ENCODE measurements at regions not wholly inside any gene's neighbourhood (a gene's known extent, or its start where the extent isn't known, plus 50 kb on each side); places are given as distances from the start of the nearest gene placed in this dataset.

DNA sequence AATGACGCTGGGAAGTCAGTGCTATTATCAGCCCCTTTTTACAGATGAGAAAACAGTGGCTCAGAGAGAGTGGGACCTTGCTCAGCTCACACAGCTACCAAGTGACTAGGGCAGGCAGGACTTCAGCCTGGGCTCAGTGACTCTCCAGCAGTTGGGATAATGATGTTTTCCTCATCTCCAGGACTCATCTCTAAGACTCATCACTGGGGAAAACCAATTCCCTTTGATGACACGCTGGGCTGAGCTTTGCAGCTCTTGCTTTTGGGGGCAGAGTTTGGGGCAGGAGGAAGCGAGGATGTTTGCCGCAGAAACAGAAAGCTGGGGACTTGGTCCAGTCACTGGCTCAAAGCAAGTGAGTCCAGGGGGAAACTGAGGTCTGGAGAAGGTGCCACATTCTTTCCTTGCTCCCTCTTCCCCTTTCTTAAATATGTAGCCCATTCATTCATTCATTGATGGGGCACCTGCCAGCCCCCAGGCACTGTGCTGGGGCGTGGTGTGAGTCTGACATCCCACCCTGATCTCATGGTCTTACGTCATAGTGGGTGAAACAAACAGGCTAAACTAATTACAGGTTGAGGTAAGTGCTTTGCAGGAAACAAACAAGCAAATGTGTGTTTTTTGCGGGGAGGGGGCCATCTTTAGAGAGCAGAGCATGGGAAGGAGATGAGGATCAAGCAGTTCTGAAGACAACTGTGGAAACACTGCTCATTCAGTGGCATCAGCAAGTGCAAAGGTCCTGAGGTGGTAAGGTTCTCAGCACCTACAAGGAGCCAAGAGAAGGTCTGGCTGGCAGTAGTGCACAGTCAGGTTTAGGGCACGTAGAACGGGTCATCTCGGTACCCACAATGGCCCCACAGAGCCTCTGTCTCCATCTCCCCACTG, 74.4 kb upstream of the PMEPA1 start:
- no peaks in the 10 kb centered on the region for H3K36me3 ChIP-seq (ENCODE audit: low read depth, low read length)
- H3K9ac ChIP-seq (ENCODE audit: low read length): no peak overlapping the region
- H3K27ac ChIP-seq (ENCODE audit: low read length): no peak overlapping the region
- POLR2A ChIA-PET (ENCODE audit: unreplicated experiment): no interaction called here
- H3K9me3 ChIP-seq (ENCODE audit: low read length): no peaks in the 10 kb centered on the region
- BruUV-seq (replicated peaks): no TSS peak
- no peaks in the 10 kb centered on the region for H4K20me1 ChIP-seq (ENCODE audit: low read length)
- TF ChIP-seq EZH2 (IDR thresholded peaks at IDR 0.05; ENCODE audit: low read length, unreplicated experiment) (no peak), EZH2phosphoT487 (IDR thresholded peaks at IDR 0.05; ENCODE audit: borderline replicate concordance, low read length) (no peak)
- TF ChIP-seq, protein P1, sequence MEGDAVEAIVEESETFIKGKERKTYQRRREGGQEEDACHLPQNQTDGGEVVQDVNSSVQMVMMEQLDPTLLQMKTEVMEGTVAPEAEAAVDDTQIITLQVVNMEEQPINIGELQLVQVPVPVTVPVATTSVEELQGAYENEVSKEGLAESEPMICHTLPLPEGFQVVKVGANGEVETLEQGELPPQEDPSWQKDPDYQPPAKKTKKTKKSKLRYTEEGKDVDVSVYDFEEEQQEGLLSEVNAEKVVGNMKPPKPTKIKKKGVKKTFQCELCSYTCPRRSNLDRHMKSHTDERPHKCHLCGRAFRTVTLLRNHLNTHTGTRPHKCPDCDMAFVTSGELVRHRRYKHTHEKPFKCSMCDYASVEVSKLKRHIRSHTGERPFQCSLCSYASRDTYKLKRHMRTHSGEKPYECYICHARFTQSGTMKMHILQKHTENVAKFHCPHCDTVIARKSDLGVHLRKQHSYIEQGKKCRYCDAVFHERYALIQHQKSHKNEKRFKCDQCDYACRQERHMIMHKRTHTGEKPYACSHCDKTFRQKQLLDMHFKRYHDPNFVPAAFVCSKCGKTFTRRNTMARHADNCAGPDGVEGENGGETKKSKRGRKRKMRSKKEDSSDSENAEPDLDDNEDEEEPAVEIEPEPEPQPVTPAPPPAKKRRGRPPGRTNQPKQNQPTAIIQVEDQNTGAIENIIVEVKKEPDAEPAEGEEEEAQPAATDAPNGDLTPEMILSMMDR (conservative IDR thresholded peaks at IDR 0.05; ENCODE audit: low read depth, low read length): no peak
- peaks cover 15% of the 10 kb centered on the region for H3K4me1 ChIP-seq (ENCODE audit: insufficient read depth, low read length)
- ATAC-seq (no peak), DNase-seq (no peak)
- no peak overlapping the region for H3K4me2 ChIP-seq (ENCODE audit: low read length)
- intact Hi-C loops (cut with micrococcal nuclease): no loop called here
- CTCF ChIA-PET: no interaction called here
- H3F3A ChIP-seq (ENCODE audit: low read length, unreplicated experiment): no peaks in the 10 kb centered on the region
- H3K79me2 ChIP-seq (ENCODE audit: low read length): no peaks in the 10 kb centered on the region
- no peaks in the 10 kb centered on the region for H3K9me2 ChIP-seq (replicated peaks; ENCODE audit: low read length)
- no peaks in the 10 kb centered on the region for H3K27me3 ChIP-seq (ENCODE audit: low read length)
- no peak overlapping the region for H2AFZ ChIP-seq (ENCODE audit: low read length)
- no peak overlapping the region for H3K4me3 ChIP-seq (ENCODE audit: low read length)

DNA sequence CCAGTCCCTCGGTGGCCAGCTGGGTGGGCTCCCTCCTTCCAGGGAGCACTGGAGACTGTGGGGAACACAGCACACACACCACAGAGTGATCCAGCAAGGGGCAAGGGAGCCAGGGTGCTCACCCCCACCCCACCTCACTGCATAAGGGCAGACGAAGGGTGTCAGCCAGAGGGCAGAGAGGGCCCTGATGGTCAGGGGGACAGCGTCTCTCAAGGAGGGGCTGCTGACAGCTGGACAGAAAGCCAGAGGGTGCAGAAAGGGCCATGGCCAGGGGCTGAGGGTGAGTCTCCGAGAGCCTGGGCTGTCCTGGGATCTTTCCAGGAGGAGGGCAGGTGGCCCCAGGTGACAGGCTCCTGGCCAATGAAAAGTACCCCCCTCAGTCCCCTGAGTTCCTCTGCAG, 73.4 kb upstream of the PMEPA1 start:
- H2AFZ ChIP-seq (ENCODE audit: low read length): no peak overlapping the region
- no peak for ATAC-seq
- POLR2A ChIA-PET (ENCODE audit: unreplicated experiment): no interaction called here

More for the DNA sequence above, 73.4 kb upstream of the PMEPA1 start:
- Histone ChIP-seq H3K4me1 (ENCODE audit: insufficient read depth, low read length) (peaks cover 14% of the 10 kb centered on the region), H3K4me2 (ENCODE audit: low read length) (no peak overlapping the region), H3F3A (ENCODE audit: low read length, unreplicated experiment) (no peaks in the 10 kb centered on the region), H3K4me3 (ENCODE audit: low read length) (no peak overlapping the region), H3K36me3 (ENCODE audit: low read depth, low read length) (no peaks in the 10 kb centered on the region), H3K27ac (ENCODE audit: low read length) (no peak overlapping the region), H4K20me1 (ENCODE audit: low read length) (no peaks in the 10 kb centered on the region), H3K27me3 (ENCODE audit: low read length) (no peaks in the 10 kb centered on the region), H3K9me2 (replicated peaks; ENCODE audit: low read length) (no peaks in the 10 kb centered on the region), H3K79me2 (ENCODE audit: low read length) (no peaks in the 10 kb centered on the region), H3K9ac (ENCODE audit: low read length) (no peak overlapping the region), H3K9me3 (ENCODE audit: low read length) (no peaks in the 10 kb centered on the region)
- no TSS peak for BruUV-seq (replicated peaks)
- TF ChIP-seq EZH2 (IDR thresholded peaks at IDR 0.05; ENCODE audit: low read length, unreplicated experiment): no peak
- no peak for TF ChIP-seq EZH2phosphoT487 (IDR thresholded peaks at IDR 0.05; ENCODE audit: borderline replicate concordance, low read length)
- TF ChIP-seq, protein P1 (conservative IDR thresholded peaks at IDR 0.05; ENCODE audit: low read depth, low read length): no peak
- intact Hi-C loops (cut with micrococcal nuclease): no loop called here
- DNase-seq: no peak
- CTCF ChIA-PET: no interaction called here
